ENCODE measurements at regions not wholly inside any gene's neighbourhood (a gene's known extent, or its start where the extent isn't known, plus 50 kb on each side); places are given as distances from the start of the nearest gene placed in this dataset.
"Not testable (repeated sequence)": the region's sequence is repeated elsewhere in the genome, so short reads cannot be mapped to it uniquely, and the experiment has no call there.

GRCh38 chr5:18503797-18504328 is 869.6 kb downstream of the TAF11L14 start:
- Histone ChIP-seq H3K27ac (ENCODE audit: low read depth in 2 of 2, low read length in 2 of 2) (no peak overlapping the region), H3K4me3 (ENCODE audit: low read length in 2 of 2) (no peak overlapping the region), H3K9me3 (ENCODE audit: control insufficient read depth in 2 of 2, low read length in 2 of 2) (no peaks in the 10 kb centered on the region), H3K27me3 (ENCODE audit: control insufficient read depth in 2 of 2, insufficient read depth in 2 of 2, low read length in 2 of 2) (no peaks in the 10 kb centered on the region), H3K36me3 (ENCODE audit: control insufficient read depth in 2 of 2, insufficient read depth in 2 of 2, low read length in 2 of 2) (no peaks in the 10 kb centered on the region), H3K4me1 (ENCODE audit: control insufficient read depth in 2 of 2, insufficient read depth in 2 of 2, low read length in 2 of 2) (no peaks in the 10 kb centered on the region), H3K9ac (ENCODE audit: low read depth in 1 of 2, low read length in 2 of 2) (no peak overlapping the region)

- Histone ChIP-seq H3K4me3 (ENCODE audit: low read length in 2 of 2) (no peak overlapping the region), H3K9ac (ENCODE audit: low read depth in 1 of 2, low read length in 2 of 2) (no peak overlapping the region), H3K4me1 (ENCODE audit: control insufficient read depth in 2 of 2, insufficient read depth in 2 of 2, low read length in 2 of 2) (no peaks in the 10 kb centered on the region), H3K27me3 (ENCODE audit: control insufficient read depth in 2 of 2, insufficient read depth in 2 of 2, low read length in 2 of 2) (no peaks in the 10 kb centered on the region), H3K36me3 (ENCODE audit: control insufficient read depth in 2 of 2, insufficient read depth in 2 of 2, low read length in 2 of 2) (no peaks in the 10 kb centered on the region), H3K9me3 (ENCODE audit: control insufficient read depth in 2 of 2, low read length in 2 of 2) (no peaks in the 10 kb centered on the region), H3K27ac (ENCODE audit: low read depth in 2 of 2, low read length in 2 of 2) (no peak overlapping the region)
Measured at GRCh38 chr5:18507114-18507513, 872.9 kb downstream of the TAF11L14 start.

GRCh38 chr5:18517641-18518380 is 883.6 kb downstream of the TAF11L14 start:
- H3K27me3 ChIP-seq (ENCODE audit: control insufficient read depth in 2 of 2, insufficient read depth in 2 of 2, low read length in 2 of 2), result no peaks in the 10 kb centered on the region
- H3K27ac ChIP-seq (ENCODE audit: low read depth in 2 of 2, low read length in 2 of 2), result no peak overlapping the region
- H3K4me1 ChIP-seq (ENCODE audit: control insufficient read depth in 2 of 2, insufficient read depth in 2 of 2, low read length in 2 of 2), result no peaks in the 10 kb centered on the region
- H3K4me3 ChIP-seq (ENCODE audit: low read length in 2 of 2), result no peak overlapping the region
- no peak overlapping the region for H3K9ac ChIP-seq (ENCODE audit: low read depth in 1 of 2, low read length in 2 of 2)
- H3K36me3 ChIP-seq (ENCODE audit: control insufficient read depth in 2 of 2, insufficient read depth in 2 of 2, low read length in 2 of 2), result no peaks in the 10 kb centered on the region
- H3K9me3 ChIP-seq (ENCODE audit: control insufficient read depth in 2 of 2, low read length in 2 of 2), result no peaks in the 10 kb centered on the region

- Histone ChIP-seq H3K9ac (ENCODE audit: low read depth in 1 of 2, low read length in 2 of 2) (no peak overlapping the region), H3K36me3 (ENCODE audit: control insufficient read depth in 2 of 2, insufficient read depth in 2 of 2, low read length in 2 of 2) (no peaks in the 10 kb centered on the region), H3K4me1 (ENCODE audit: control insufficient read depth in 2 of 2, insufficient read depth in 2 of 2, low read length in 2 of 2) (no peaks in the 10 kb centered on the region), H3K27me3 (ENCODE audit: control insufficient read depth in 2 of 2, insufficient read depth in 2 of 2, low read length in 2 of 2) (no peaks in the 10 kb centered on the region), H3K9me3 (ENCODE audit: control insufficient read depth in 2 of 2, low read length in 2 of 2) (no peaks in the 10 kb centered on the region), H3K27ac (ENCODE audit: low read depth in 2 of 2, low read length in 2 of 2) (no peak overlapping the region), H3K4me3 (ENCODE audit: low read length in 2 of 2) (no peak overlapping the region)
Measured at GRCh38 chr5:18523380-18523779, 889.1 kb downstream of the TAF11L14 start.

GRCh38 chr5:18526792-18527405 is 892.6 kb downstream of the TAF11L14 start:
- Histone ChIP-seq H3K36me3 (ENCODE audit: control insufficient read depth in 2 of 2, insufficient read depth in 2 of 2, low read length in 2 of 2) (no peaks in the 10 kb centered on the region), H3K9ac (ENCODE audit: low read depth in 1 of 2, low read length in 2 of 2) (no peak overlapping the region), H3K4me3 (ENCODE audit: low read length in 2 of 2) (no peak overlapping the region), H3K27ac (ENCODE audit: low read depth in 2 of 2, low read length in 2 of 2) (no peak overlapping the region), H3K4me1 (ENCODE audit: control insufficient read depth in 2 of 2, insufficient read depth in 2 of 2, low read length in 2 of 2) (no peaks in the 10 kb centered on the region), H3K27me3 (ENCODE audit: control insufficient read depth in 2 of 2, insufficient read depth in 2 of 2, low read length in 2 of 2) (no peaks in the 10 kb centered on the region), H3K9me3 (ENCODE audit: control insufficient read depth in 2 of 2, low read length in 2 of 2) (no peaks in the 10 kb centered on the region)

GRCh38 chr5:18533137-18533536 is 898.9 kb downstream of the TAF11L14 start:
- H3K4me3 ChIP-seq (ENCODE audit: low read length in 2 of 2), result no peak overlapping the region
- H3K4me1 ChIP-seq (ENCODE audit: control insufficient read depth in 2 of 2, insufficient read depth in 2 of 2, low read length in 2 of 2), result no peaks in the 10 kb centered on the region
- no peak overlapping the region for H3K9ac ChIP-seq (ENCODE audit: low read depth in 1 of 2, low read length in 2 of 2)
- no peaks in the 10 kb centered on the region for H3K9me3 ChIP-seq (ENCODE audit: control insufficient read depth in 2 of 2, low read length in 2 of 2)
- no peaks in the 10 kb centered on the region for H3K36me3 ChIP-seq (ENCODE audit: control insufficient read depth in 2 of 2, insufficient read depth in 2 of 2, low read length in 2 of 2)
- no peak overlapping the region for H3K27ac ChIP-seq (ENCODE audit: low read depth in 2 of 2, low read length in 2 of 2)
- H3K27me3 ChIP-seq (ENCODE audit: control insufficient read depth in 2 of 2, insufficient read depth in 2 of 2, low read length in 2 of 2), result no peaks in the 10 kb centered on the region

- H3K9ac ChIP-seq (ENCODE audit: low read depth in 1 of 2, low read length in 2 of 2), result no peak overlapping the region
- H3K4me1 ChIP-seq (ENCODE audit: control insufficient read depth in 2 of 2, insufficient read depth in 2 of 2, low read length in 2 of 2), result no peaks in the 10 kb centered on the region
- no peak overlapping the region for H3K4me3 ChIP-seq (ENCODE audit: low read length in 2 of 2)
- H3K27ac ChIP-seq (ENCODE audit: low read depth in 2 of 2, low read length in 2 of 2), result no peak overlapping the region
- no peaks in the 10 kb centered on the region for H3K9me3 ChIP-seq (ENCODE audit: control insufficient read depth in 2 of 2, low read length in 2 of 2)
- H3K36me3 ChIP-seq (ENCODE audit: control insufficient read depth in 2 of 2, insufficient read depth in 2 of 2, low read length in 2 of 2), result no peaks in the 10 kb centered on the region
- no peaks in the 10 kb centered on the region for H3K27me3 ChIP-seq (ENCODE audit: control insufficient read depth in 2 of 2, insufficient read depth in 2 of 2, low read length in 2 of 2)
Measured at GRCh38 chr5:18534119-18534518, 899.9 kb downstream of the TAF11L14 start.

GRCh38 chr5:18535753-18536152 is 901.5 kb downstream of the TAF11L14 start:
- not testable (repeated sequence) for H3K9me3 ChIP-seq (ENCODE audit: control insufficient read depth in 2 of 2, low read length in 2 of 2); H3K4me1 ChIP-seq (ENCODE audit: control insufficient read depth in 2 of 2, insufficient read depth in 2 of 2, low read length in 2 of 2); H3K9ac ChIP-seq (ENCODE audit: low read depth in 1 of 2, low read length in 2 of 2); H3K27me3 ChIP-seq (ENCODE audit: control insufficient read depth in 2 of 2, insufficient read depth in 2 of 2, low read length in 2 of 2); H3K4me3 ChIP-seq (ENCODE audit: low read length in 2 of 2); H3K36me3 ChIP-seq (ENCODE audit: control insufficient read depth in 2 of 2, insufficient read depth in 2 of 2, low read length in 2 of 2); H3K27ac ChIP-seq (ENCODE audit: low read depth in 2 of 2, low read length in 2 of 2)

GRCh38 chr5:18544421-18544820 is 910.2 kb downstream of the TAF11L14 start:
- peaks cover 0 to 1% of the 10 kb centered on the region in 2 donors for H3K9me3 ChIP-seq (ENCODE audit: control insufficient read depth in 2 of 2, low read length in 2 of 2)
- H3K27ac ChIP-seq (ENCODE audit: low read depth in 2 of 2, low read length in 2 of 2), result no peak overlapping the region
- no peaks in the 10 kb centered on the region for H3K36me3 ChIP-seq (ENCODE audit: control insufficient read depth in 2 of 2, insufficient read depth in 2 of 2, low read length in 2 of 2)
- H3K9ac ChIP-seq (ENCODE audit: low read depth in 1 of 2, low read length in 2 of 2), result no peak overlapping the region
- no peaks in the 10 kb centered on the region for H3K27me3 ChIP-seq (ENCODE audit: control insufficient read depth in 2 of 2, insufficient read depth in 2 of 2, low read length in 2 of 2)
- H3K4me3 ChIP-seq (ENCODE audit: low read length in 2 of 2), result no peak overlapping the region
- H3K4me1 ChIP-seq (ENCODE audit: control insufficient read depth in 2 of 2, insufficient read depth in 2 of 2, low read length in 2 of 2), result no peaks in the 10 kb centered on the region

GRCh38 chr5:18546591-18546990 is 912.3 kb downstream of the TAF11L14 start:
- Histone ChIP-seq H3K27me3 (ENCODE audit: control insufficient read depth in 2 of 2, insufficient read depth in 2 of 2, low read length in 2 of 2) (no peaks in the 10 kb centered on the region), H3K36me3 (ENCODE audit: control insufficient read depth in 2 of 2, insufficient read depth in 2 of 2, low read length in 2 of 2) (no peaks in the 10 kb centered on the region)

More at GRCh38 chr5:18546591-18546990, 912.3 kb downstream of the TAF11L14 start:
- peaks cover 0 to 1% of the 10 kb centered on the region in 2 donors for H3K9me3 ChIP-seq (ENCODE audit: control insufficient read depth in 2 of 2, low read length in 2 of 2)
- no peaks in the 10 kb centered on the region for H3K4me1 ChIP-seq (ENCODE audit: control insufficient read depth in 2 of 2, insufficient read depth in 2 of 2, low read length in 2 of 2)
- no peak overlapping the region for H3K27ac ChIP-seq (ENCODE audit: low read depth in 2 of 2, low read length in 2 of 2)
- H3K9ac ChIP-seq (ENCODE audit: low read depth in 1 of 2, low read length in 2 of 2), result no peak overlapping the region
- no peak overlapping the region for H3K4me3 ChIP-seq (ENCODE audit: low read length in 2 of 2)
